ENCODE measurements at regions not wholly inside any gene's neighbourhood (a gene's known extent, or its start where the extent isn't known, plus 50 kb on each side); places are given as distances from the start of the nearest gene placed in this dataset.

DNA sequence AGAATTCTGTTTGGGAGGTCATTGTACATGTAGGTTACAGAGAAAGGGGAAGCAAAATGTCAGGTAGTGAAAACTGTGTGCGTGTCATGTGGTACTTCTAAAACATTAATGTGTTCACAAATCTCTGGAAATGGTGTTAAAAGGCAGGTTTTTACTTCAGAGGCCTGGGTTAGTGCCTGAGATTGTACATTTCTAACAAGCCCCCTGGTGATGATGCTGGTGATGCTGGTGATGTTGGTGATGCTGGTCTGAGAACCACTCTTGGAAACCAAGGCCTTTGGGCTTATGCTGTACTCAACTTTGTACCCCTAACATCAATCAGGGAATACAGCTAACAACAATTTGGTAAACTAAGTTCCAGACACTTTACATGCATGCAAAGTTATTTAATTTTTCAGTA lies 187.1 kb downstream of the SCG2 start:
- TF ChIP-seq POLR2A (IDR thresholded peaks at IDR 0.05), result no peak
- TF ChIP-seq, protein P1, sequence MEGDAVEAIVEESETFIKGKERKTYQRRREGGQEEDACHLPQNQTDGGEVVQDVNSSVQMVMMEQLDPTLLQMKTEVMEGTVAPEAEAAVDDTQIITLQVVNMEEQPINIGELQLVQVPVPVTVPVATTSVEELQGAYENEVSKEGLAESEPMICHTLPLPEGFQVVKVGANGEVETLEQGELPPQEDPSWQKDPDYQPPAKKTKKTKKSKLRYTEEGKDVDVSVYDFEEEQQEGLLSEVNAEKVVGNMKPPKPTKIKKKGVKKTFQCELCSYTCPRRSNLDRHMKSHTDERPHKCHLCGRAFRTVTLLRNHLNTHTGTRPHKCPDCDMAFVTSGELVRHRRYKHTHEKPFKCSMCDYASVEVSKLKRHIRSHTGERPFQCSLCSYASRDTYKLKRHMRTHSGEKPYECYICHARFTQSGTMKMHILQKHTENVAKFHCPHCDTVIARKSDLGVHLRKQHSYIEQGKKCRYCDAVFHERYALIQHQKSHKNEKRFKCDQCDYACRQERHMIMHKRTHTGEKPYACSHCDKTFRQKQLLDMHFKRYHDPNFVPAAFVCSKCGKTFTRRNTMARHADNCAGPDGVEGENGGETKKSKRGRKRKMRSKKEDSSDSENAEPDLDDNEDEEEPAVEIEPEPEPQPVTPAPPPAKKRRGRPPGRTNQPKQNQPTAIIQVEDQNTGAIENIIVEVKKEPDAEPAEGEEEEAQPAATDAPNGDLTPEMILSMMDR (IDR thresholded peaks at IDR 0.05), result no peak
- no peak for TF ChIP-seq EP300 (IDR thresholded peaks at IDR 0.05)
